GM12878 (cell line): ENCODE measurements at regions not wholly inside any gene's neighbourhood (a gene's known extent, or its start where the extent isn't known, plus 50 kb on each side); places are given as distances from the start of the nearest gene placed in this dataset.

Experiments
- ATAC-seq: fragments of 200-7000 bp; cut with Tn5 transposase; 3 replicates; pipeline ENCODE4 v1.9.1; 2020; ENCODE audit warnings: mild to moderate bottlenecking, moderate library complexity
- BruUV-seq: library from RNA; stranded (reverse); fragments of 400-500 nt; replicated peaks from 2 replicates; lab custom pipeline; 2021; lab: Mats Ljungman, UMichigan
- CTCF ChIA-PET: fragments of 300-600 bp; sonication (Branson Sonifier 250); formaldehyde crosslinking; extraction: SDS; loops from one replicate; lab custom pipeline; 2021; ENCODE audit warnings: inconsistent platforms; lab: Yijun Ruan, JAX
- POLR2A ChIA-PET: fragments of 350-600 bp; formaldehyde crosslinking; extraction: SDS; loops from one replicate; lab custom pipeline; 2021; ENCODE audit warnings: inconsistent platforms; lab: Charles Lee
- RAD21 ChIA-PET: fragments of 300-600 bp; sonication (Branson Sonifier 250); formaldehyde crosslinking; loops from one replicate; lab custom pipeline; 2023; ENCODE audit warnings: antibody characterized with exemption; ENCODE audit not compliant: unreplicated experiment; lab: Charles Lee
- SMC1A ChIA-PET: fragments of 300-600 bp; sonication (Branson Sonifier 250); formaldehyde crosslinking; loops from one replicate; lab custom pipeline; 2023; ENCODE audit not compliant: unreplicated experiment, uncharacterized antibody; lab: Charles Lee
- DNase-seq: peaks from one replicate; pipeline ENCODE4 v3.0.0-alpha.2; 2011; ENCODE audit warnings: low read depth, low spot score
- FAIRE-seq: peaks from 3 replicates; lab custom pipeline; 2011; peaks lifted over from hg19 to GRCh38; lab: Jason Lieb, UNC
- H2AFZ ChIP-seq: 2 replicates; pipeline ENCODE4 v1.6.0; 2011; ENCODE audit warnings: low read depth, low read length, control low read depth; ENCODE audit not compliant: control insufficient read depth
- H3K27ac ChIP-seq: 2 replicates; pipeline ENCODE4 v1.5.1; 2011; ENCODE audit warnings: control low read depth; ENCODE audit not compliant: control insufficient read depth, insufficient read depth
- H3K27me3 ChIP-seq, 2 experiments: replicated peaks in 1 of 2; 2 replicates each; pipeline versions ENCODE4 v1.6.0 to v1.6.1; 2011; ENCODE audit warnings: low read length in 1 of 2; ENCODE audit not compliant: control insufficient read depth in 2 of 2, insufficient read depth in 2 of 2
- H3K36me3 ChIP-seq, 2 experiments: 2 replicates each; pipeline ENCODE4 v1.5.1; 2011; ENCODE audit warnings: low read length in 1 of 2; ENCODE audit not compliant: control insufficient read depth in 2 of 2, insufficient read depth in 2 of 2
- H3K4me1 ChIP-seq: 2 replicates; pipeline ENCODE4 v1.6.1; 2011; ENCODE audit warnings: mild to moderate bottlenecking, low read length, moderate library complexity, mixed read lengths; ENCODE audit not compliant: control insufficient read depth, insufficient read depth
- H3K4me2 ChIP-seq: 2 replicates; pipeline ENCODE4 v1.6.0; 2011; ENCODE audit warnings: control low read depth; ENCODE audit not compliant: control insufficient read depth, insufficient read depth
- H3K4me3 ChIP-seq: fragments of 200-600 bp; sonication (generic); 2 replicates; pipeline ENCODE4 v1.5.1; 2016
- H3K79me2 ChIP-seq: 2 replicates; pipeline ENCODE4 v1.6.0; 2011; ENCODE audit warnings: low read length; ENCODE audit not compliant: control insufficient read depth, insufficient read depth
- H3K9ac ChIP-seq: 2 replicates; pipeline ENCODE4 v1.8.0; 2011; ENCODE audit warnings: low read length, control low read depth, mixed read lengths; ENCODE audit not compliant: control insufficient read depth, insufficient read depth
- H3K9me3 ChIP-seq: replicated peaks from 3 replicates; pipeline ENCODE4 v1.5.1; 2011; ENCODE audit warnings: mild to moderate bottlenecking, low read length; ENCODE audit not compliant: control insufficient read depth, insufficient read depth
- H4K20me1 ChIP-seq: 2 replicates; pipeline ENCODE4 v1.6.0; 2011; ENCODE audit not compliant: control insufficient read depth, insufficient read depth
- ASH2L ChIP-seq: fragments of 300-600, 200-600 bp; sonication (generic); IDR thresholded peaks from 2 replicates; pipeline ENCODE4 v1.6.1; 2017; ENCODE audit warnings: low read depth, mild to moderate bottlenecking, borderline replicate concordance
- BHLHE40 ChIP-seq, 2 experiments: fragments of 450-650 bp in 1 of 2; IDR thresholded peaks; 2 replicates each; pipeline ENCODE4 v1.6.1; 2011 to 2017; ENCODE audit warnings: low read depth in 2 of 2, borderline replicate concordance in 1 of 2, improper control_type of control experiment in 1 of 2, low read length in 1 of 2, mild to moderate bottlenecking in 1 of 2
- DPF2 ChIP-seq: fragments of 450-650 bp; IDR thresholded peaks from 2 replicates; pipeline ENCODE4 v1.6.1; 2017; ENCODE audit warnings: mild to moderate bottlenecking
- EED ChIP-seq: sonication (generic); IDR thresholded peaks from 2 replicates; pipeline ENCODE4 v1.6.1; 2016; ENCODE audit warnings: antibody characterized with exemption, low read depth
- EP300 ChIP-seq, 2 experiments: fragments of 150-350 bp in 1 of 2; IDR thresholded peaks; 2 replicates each; pipeline ENCODE4 v1.6.1; 2011 to 2012; ENCODE audit warnings: low read depth in 2 of 2, low read length in 2 of 2, borderline replicate concordance in 1 of 2, improper control_type of control experiment in 1 of 2, inconsistent platforms in 1 of 2; ENCODE audit not compliant: control insufficient read depth in 1 of 2
- IRF5 ChIP-seq: fragments of 450-650 bp; IDR thresholded peaks from 2 replicates; pipeline ENCODE4 v1.6.1; 2017; ENCODE audit warnings: borderline replicate concordance
- KLF5 ChIP-seq: fragments of 450-650 bp; IDR thresholded peaks from 2 replicates; pipeline ENCODE4 v1.6.1; 2014; ENCODE audit warnings: mild to moderate bottlenecking; ENCODE audit not compliant: partially characterized antibody
- PAX5 ChIP-seq: IDR thresholded peaks from 2 replicates; pipeline ENCODE4 v1.6.1; 2011; ENCODE audit warnings: low read depth, low read length, borderline replicate concordance
- STAT1 ChIP-seq: fragments of 450-650 bp; conservative IDR thresholded peaks from 2 replicates; pipeline ENCODE4 v1.6.1; 2014; ENCODE audit warnings: antibody characterized with exemption, mild to moderate bottlenecking
- WGBS: methylation state at CpG from one replicate; pipeline ENCODE4 v1.1.6; 2016; ENCODE audit warnings: low lambda C conversion rate; ENCODE audit not compliant: insufficient replicate concordance, insufficient coverage; ENCODE audit errors: missing lambda C conversion rate; 5-methylcytosine and 5-hydroxymethylcytosine counted together
- in situ Hi-C: fragments of 300-500 bp; cut with MboI; formaldehyde crosslinking; loops from 9 replicates; pipeline ENCODE4 v1.14.3; 2018; ENCODE audit warnings: mixed read lengths
- intact Hi-C: fragments of 100-400 bp; cut with micrococcal nuclease; formaldehyde crosslinking; loops from one replicate; pipeline ENCODE4 v1.14.2; 2022; ENCODE audit not compliant: unreplicated experiment

GRCh38 chr11:70610566-70611565 is 212.5 kb downstream of the CTTN start:
- SMC1A ChIA-PET = no interaction called here
- no peak overlapping the region for H3K4me2 ChIP-seq
- 20% methylated on average over 22 of the region's 22 CpGs for WGBS
- in situ Hi-C loops = no loop called here
- DNase-seq (no peak), FAIRE-seq (no peak), ATAC-seq (no peak)
- H2AFZ ChIP-seq = no peak overlapping the region
- H3K79me2 ChIP-seq = no peaks in the 10 kb centered on the region
- no TSS peak for BruUV-seq
- CTCF ChIA-PET = no interaction called here
- no peaks in the 10 kb centered on the region; the same call in 2 of the 3 replicates for H3K9me3 ChIP-seq
- no peaks in the 10 kb centered on the region for H4K20me1 ChIP-seq
- H3K9ac ChIP-seq = no peak overlapping the region
- POLR2A ChIA-PET = no interaction called here
- H3K36me3 ChIP-seq = no peaks in the 10 kb centered on the region
- intact Hi-C loops = no loop called here
- H3K27ac ChIP-seq = no peak overlapping the region
- RAD21 ChIA-PET = no interaction called here
- H3K27me3 ChIP-seq = no peaks in the 10 kb centered on the region; a peak in 1 of 4 replicates
- no peak for TF ChIP-seq ASH2L
- TF ChIP-seq PAX5 = no peak
- no peak for TF ChIP-seq STAT1
- TF ChIP-seq EP300 (IDR thresholded peaks at IDR 0.05; ENCODE audit: borderline replicate concordance in 1 of 2, control insufficient read depth in 1 of 2, low read depth in 2 of 2, low read length in 2 of 2) = no peak
- no peak for TF ChIP-seq BHLHE40 (IDR thresholded peaks at IDR 0.05; ENCODE audit: borderline replicate concordance in 1 of 2, low read depth in 2 of 2, low read length in 1 of 2)
- TF ChIP-seq EED = no peak
- no peak for TF ChIP-seq KLF5
- TF ChIP-seq IRF5 = no peak
- TF ChIP-seq DPF2 = no peak
- no peak overlapping the region for H3K4me3 ChIP-seq
- H3K4me1 ChIP-seq = no peaks in the 10 kb centered on the region
